ENCODE measurements at regions not wholly inside any gene's neighbourhood (a gene's known extent, or its start where the extent isn't known, plus 50 kb on each side); places are given as distances from the start of the nearest gene placed in this dataset.

GRCh38 chr6:81808851-81809570 lies 56.5 kb upstream of the TENT5A start:
- DNase-seq: no peak

GRCh38 chr6:81806793-81807565 lies 54.5 kb upstream of the TENT5A start:
- peak; percentile 38 to 46 for DNase-seq

- DNase-seq: no peak
These were observed 49.9 kb upstream of the TENT5A start for GRCh38 chr6:81802356-81802755.

All from NCI-H1930 (cell line).